Prostate gland (tissue), 2 donors: ENCODE measurements at regions not wholly inside any gene's neighbourhood (a gene's known extent, or its start where the extent isn't known, plus 50 kb on each side); places are given as distances from the start of the nearest gene placed in this dataset.

ENCODE experiments used
- POLR2AphosphoS5 ChIP-seq: sonication (generic); formaldehyde crosslinking; IDR thresholded peaks from one replicate; pipeline ENCODE4 v1.6.1; 2017; ENCODE audit warnings: antibody characterized with exemption
- TF ChIP-seq, protein P1 (sequence below), 4 experiments: fragments of 200-600 bp in 2 of 4; fragments of 450-650 bp in 2 of 4; sonication (generic) in 2 of 4; IDR thresholded peaks; 1 replicate in 3 of 4; 2 replicates in 1 of 4; pipeline ENCODE4 v1.5.1; 2016 to 2019; ENCODE audit warnings: antibody characterized with exemption in 4 of 4, mild to moderate bottlenecking in 2 of 4, moderate library complexity in 2 of 4

GRCh38 chr14:86838363-86838762 lies 1154.6 kb downstream of the GALC start:
- TF ChIP-seq, protein P1, sequence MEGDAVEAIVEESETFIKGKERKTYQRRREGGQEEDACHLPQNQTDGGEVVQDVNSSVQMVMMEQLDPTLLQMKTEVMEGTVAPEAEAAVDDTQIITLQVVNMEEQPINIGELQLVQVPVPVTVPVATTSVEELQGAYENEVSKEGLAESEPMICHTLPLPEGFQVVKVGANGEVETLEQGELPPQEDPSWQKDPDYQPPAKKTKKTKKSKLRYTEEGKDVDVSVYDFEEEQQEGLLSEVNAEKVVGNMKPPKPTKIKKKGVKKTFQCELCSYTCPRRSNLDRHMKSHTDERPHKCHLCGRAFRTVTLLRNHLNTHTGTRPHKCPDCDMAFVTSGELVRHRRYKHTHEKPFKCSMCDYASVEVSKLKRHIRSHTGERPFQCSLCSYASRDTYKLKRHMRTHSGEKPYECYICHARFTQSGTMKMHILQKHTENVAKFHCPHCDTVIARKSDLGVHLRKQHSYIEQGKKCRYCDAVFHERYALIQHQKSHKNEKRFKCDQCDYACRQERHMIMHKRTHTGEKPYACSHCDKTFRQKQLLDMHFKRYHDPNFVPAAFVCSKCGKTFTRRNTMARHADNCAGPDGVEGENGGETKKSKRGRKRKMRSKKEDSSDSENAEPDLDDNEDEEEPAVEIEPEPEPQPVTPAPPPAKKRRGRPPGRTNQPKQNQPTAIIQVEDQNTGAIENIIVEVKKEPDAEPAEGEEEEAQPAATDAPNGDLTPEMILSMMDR (IDR thresholded peaks at IDR 0.05): no peak
- no peak for TF ChIP-seq POLR2AphosphoS5
